ENCODE measurements at regions not wholly inside any gene's neighbourhood (a gene's known extent, or its start where the extent isn't known, plus 50 kb on each side); places are given as distances from the start of the nearest gene placed in this dataset.

DNA sequence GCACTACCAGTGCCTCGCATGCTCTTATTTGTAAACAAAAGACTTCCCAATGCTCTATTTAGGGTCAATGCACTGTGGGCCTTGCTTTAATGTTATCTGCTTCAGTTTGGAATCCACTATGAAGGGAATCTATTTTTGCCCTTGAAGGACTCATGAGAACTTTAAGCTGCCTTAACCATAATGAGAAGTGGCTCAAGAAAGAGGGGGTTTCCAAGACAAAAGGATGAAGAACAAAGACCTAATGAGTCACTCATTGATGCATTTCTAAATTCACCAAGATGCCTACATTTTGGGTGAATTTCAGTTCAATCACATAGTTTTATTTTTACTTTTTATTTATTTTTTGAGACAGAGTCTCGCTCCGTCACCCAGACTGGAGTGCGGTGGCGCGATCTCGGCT lies 228.2 kb downstream of the LY86 start:
- H3K27ac ChIP-seq (ENCODE audit: low read depth, low read length, severe bottlenecking), result no peak overlapping the region
- 91 to 97% methylated on average over 6 to 7 of the region's 7 CpGs for WGBS, 2 experiments (ENCODE audit: insufficient coverage in 2 of 2)
- H3K4me1 ChIP-seq (ENCODE audit: control insufficient read depth, insufficient read depth, low read length, poor library complexity, severe bottlenecking), result peaks cover 8% of the 10 kb centered on the region
- H3K4me3 ChIP-seq (ENCODE audit: extremely low read depth, insufficient read depth, low read length, poor library complexity, severe bottlenecking), result no peak overlapping the region
- H3K36me3 ChIP-seq (ENCODE audit: control insufficient read depth, insufficient read depth, low read length), result no peaks in the 10 kb centered on the region
- no peaks in the 10 kb centered on the region for H3K9me3 ChIP-seq (ENCODE audit: control insufficient read depth, low read length)

DNA sequence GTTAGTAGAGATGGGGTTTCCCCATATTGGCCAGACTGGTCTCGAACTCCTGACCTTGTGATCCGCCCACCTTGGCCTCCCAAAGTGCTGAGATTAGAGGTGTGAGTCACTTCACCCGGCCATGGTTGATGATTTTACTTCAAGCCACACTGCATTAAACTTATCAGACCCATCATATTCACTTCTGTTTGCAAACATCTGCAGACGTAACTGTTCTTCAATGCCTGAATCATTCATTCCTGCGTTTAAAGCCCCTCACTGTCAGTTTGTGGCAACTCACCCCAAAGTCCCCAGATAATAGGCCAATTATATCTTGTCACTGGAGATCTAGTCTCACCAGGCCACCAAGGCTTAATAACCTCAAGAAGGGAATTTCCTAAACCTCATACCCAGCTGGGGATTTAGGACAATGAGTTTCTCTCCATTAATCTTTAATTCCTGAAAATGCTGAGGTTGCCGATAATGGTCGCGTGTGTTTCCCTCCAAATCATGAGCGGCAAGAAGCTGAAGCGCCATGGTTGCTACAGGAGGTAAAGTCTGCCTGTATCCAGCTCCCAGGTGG lies 229.6 kb downstream of the LY86 start:
- no peak overlapping the region for H3K27ac ChIP-seq (ENCODE audit: low read depth, low read length, severe bottlenecking)
- H3K4me1 ChIP-seq (ENCODE audit: control insufficient read depth, insufficient read depth, low read length, poor library complexity, severe bottlenecking), result no peaks in the 10 kb centered on the region
- no peaks in the 10 kb centered on the region for H3K9me3 ChIP-seq (ENCODE audit: control insufficient read depth, low read length)
- H3K4me3 ChIP-seq (ENCODE audit: extremely low read depth, insufficient read depth, low read length, poor library complexity, severe bottlenecking), result no peak overlapping the region
- H3K36me3 ChIP-seq (ENCODE audit: control insufficient read depth, insufficient read depth, low read length), result no peaks in the 10 kb centered on the region
- WGBS, 2 experiments (ENCODE audit: insufficient coverage in 2 of 2), result 83 to 88% methylated on average over 9 to 10 of the region's 10 CpGs

- Histone ChIP-seq H3K27ac (ENCODE audit: low read depth, low read length, severe bottlenecking) (no peak overlapping the region), H3K4me1 (ENCODE audit: control insufficient read depth, insufficient read depth, low read length, poor library complexity, severe bottlenecking) (peaks cover 2% of the 10 kb centered on the region), H3K4me3 (ENCODE audit: extremely low read depth, insufficient read depth, low read length, poor library complexity, severe bottlenecking) (no peak overlapping the region), H3K9me3 (ENCODE audit: control insufficient read depth, low read length) (no peaks in the 10 kb centered on the region), H3K36me3 (ENCODE audit: control insufficient read depth, insufficient read depth, low read length) (no peaks in the 10 kb centered on the region)
- 40% methylated on average over 8 to 10 of the region's 10 CpGs for WGBS, 2 experiments (ENCODE audit: insufficient coverage in 2 of 2)
These were observed 232.2 kb downstream of the LY86 start for GRCh38 chr6:6820641-6821238.

DNA sequence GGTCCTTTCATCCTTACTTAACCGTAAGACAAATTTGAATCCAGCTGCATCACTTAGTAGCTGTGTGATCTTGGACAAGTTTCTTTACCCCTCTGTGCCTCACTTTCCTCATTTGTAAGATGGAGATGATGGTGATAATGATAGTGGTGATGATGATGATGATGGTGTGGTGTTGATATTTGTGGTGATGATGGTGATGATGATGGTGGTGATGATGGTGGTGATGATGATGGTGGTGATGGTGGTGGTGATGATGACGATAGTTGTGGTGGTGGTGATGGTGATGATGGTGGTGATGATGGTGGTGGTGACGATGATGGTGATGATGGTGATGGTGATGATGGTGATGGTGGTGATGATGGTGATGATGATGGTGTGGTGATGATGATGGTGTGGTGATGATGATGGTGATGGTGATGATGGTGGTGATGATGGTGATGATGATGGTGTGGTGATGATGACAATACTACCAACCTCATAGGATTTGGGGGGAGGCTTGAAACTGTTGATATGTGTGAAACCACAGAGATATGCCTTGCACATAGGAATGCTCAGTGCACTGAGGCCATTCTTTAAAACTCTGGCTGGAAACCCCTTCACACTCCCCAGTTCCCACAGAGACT lies 233.2 kb downstream of the LY86 start:
- no peaks in the 10 kb centered on the region for H3K9me3 ChIP-seq (ENCODE audit: control insufficient read depth, low read length)
- no peaks in the 10 kb centered on the region for H3K36me3 ChIP-seq (ENCODE audit: control insufficient read depth, insufficient read depth, low read length)
- WGBS, 2 experiments (ENCODE audit: insufficient coverage in 2 of 2), result 100% methylated on average over 2 of the region's 3 CpGs
- no peak overlapping the region for H3K27ac ChIP-seq (ENCODE audit: low read depth, low read length, severe bottlenecking)
- H3K4me1 ChIP-seq (ENCODE audit: control insufficient read depth, insufficient read depth, low read length, poor library complexity, severe bottlenecking), result peaks cover 7% of the 10 kb centered on the region
- H3K4me3 ChIP-seq (ENCODE audit: extremely low read depth, insufficient read depth, low read length, poor library complexity, severe bottlenecking), result no peak overlapping the region

GRCh38 chr6:6823030-6823429 lies 234.5 kb downstream of the LY86 start:
- Histone ChIP-seq H3K9me3 (ENCODE audit: control insufficient read depth, low read length) (no peaks in the 10 kb centered on the region), H3K4me1 (ENCODE audit: control insufficient read depth, insufficient read depth, low read length, poor library complexity, severe bottlenecking) (peaks cover 7% of the 10 kb centered on the region), H3K4me3 (ENCODE audit: extremely low read depth, insufficient read depth, low read length, poor library complexity, severe bottlenecking) (no peak overlapping the region), H3K36me3 (ENCODE audit: control insufficient read depth, insufficient read depth, low read length) (no peaks in the 10 kb centered on the region), H3K27ac (ENCODE audit: low read depth, low read length, severe bottlenecking) (no peak overlapping the region)
- 87 to 93% methylated on average over 3 to 6 of the region's 6 CpGs for WGBS, 2 experiments (ENCODE audit: insufficient coverage in 2 of 2)

GRCh38 chr6:6823568-6824224 lies 235.2 kb downstream of the LY86 start:
- Histone ChIP-seq H3K4me3 (ENCODE audit: extremely low read depth, insufficient read depth, low read length, poor library complexity, severe bottlenecking) (no peak overlapping the region), H3K36me3 (ENCODE audit: control insufficient read depth, insufficient read depth, low read length) (no peaks in the 10 kb centered on the region), H3K27ac (ENCODE audit: low read depth, low read length, severe bottlenecking) (no peak overlapping the region), H3K4me1 (ENCODE audit: control insufficient read depth, insufficient read depth, low read length, poor library complexity, severe bottlenecking) (peaks cover 7% of the 10 kb centered on the region), H3K9me3 (ENCODE audit: control insufficient read depth, low read length) (no peaks in the 10 kb centered on the region)
- 95 to 98% methylated on average over 4 to 5 of the region's 5 CpGs for WGBS, 2 experiments (ENCODE audit: insufficient coverage in 2 of 2)

DNA sequence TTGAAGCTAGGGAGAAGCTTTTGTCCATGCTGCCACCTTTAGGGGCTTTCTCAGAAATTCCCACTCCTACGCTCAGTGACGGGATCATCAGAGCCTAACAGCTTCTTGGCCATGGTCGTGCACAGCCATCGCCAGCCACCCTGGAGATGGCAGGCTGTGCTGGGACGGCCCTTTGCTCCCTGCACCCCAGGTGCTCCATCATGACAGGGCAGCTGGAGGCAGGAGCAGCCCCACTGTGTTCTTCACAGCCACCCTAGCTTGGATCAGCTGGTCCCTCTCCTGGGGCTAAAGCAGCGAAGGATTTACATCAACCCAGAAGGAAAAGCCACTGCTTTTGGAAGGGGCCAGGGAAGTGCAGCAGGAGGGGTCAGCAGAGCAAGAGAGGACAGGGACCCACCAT lies 235.9 kb downstream of the LY86 start:
- H3K9me3 ChIP-seq (ENCODE audit: control insufficient read depth, low read length), result no peaks in the 10 kb centered on the region

DNA sequence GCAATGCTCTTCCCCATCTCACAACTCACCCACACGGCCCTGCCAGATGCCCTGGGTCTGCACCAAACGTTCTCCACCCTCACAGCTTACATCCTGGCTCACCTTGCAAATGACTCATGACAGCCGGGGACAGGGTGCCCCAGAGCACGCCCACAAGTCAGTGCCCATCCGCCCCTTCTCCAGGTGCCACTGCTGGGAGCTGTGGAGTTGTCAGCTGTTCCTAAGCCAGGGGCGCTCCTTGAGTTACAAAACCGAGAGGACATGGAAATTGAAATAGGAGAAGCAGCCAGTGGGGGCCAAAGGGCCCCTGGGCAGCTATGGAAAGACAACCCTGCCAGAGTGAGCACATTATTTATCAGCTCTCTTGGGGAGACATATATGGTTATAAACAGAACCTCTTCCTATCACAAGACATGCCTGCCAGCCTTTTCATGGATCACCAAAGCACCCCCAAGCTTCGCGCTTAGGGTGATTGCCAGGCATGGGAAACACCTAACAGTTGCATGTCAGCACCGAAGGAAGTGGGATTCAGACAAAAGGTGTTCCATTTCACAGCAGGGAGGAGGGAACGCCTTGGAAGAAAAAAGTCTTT lies 236.8 kb downstream of the LY86 start:
- Histone ChIP-seq H3K4me1 (ENCODE audit: control insufficient read depth, insufficient read depth, low read length, poor library complexity, severe bottlenecking) (peaks cover 7% of the 10 kb centered on the region), H3K36me3 (ENCODE audit: control insufficient read depth, insufficient read depth, low read length) (no peaks in the 10 kb centered on the region), H3K4me3 (ENCODE audit: extremely low read depth, insufficient read depth, low read length, poor library complexity, severe bottlenecking) (no peak overlapping the region), H3K27ac (ENCODE audit: low read depth, low read length, severe bottlenecking) (no peak overlapping the region), H3K9me3 (ENCODE audit: control insufficient read depth, low read length) (no peaks in the 10 kb centered on the region)
- 90 to 95% methylated on average over 10 of the region's 11 CpGs for WGBS, 2 experiments (ENCODE audit: insufficient coverage in 2 of 2)

More for the DNA sequence above, 235.9 kb downstream of the LY86 start:
- WGBS, 2 experiments (ENCODE audit: insufficient coverage in 2 of 2), result 92 to 93% methylated on average over 6 of the region's 6 CpGs
- H3K36me3 ChIP-seq (ENCODE audit: control insufficient read depth, insufficient read depth, low read length), result no peaks in the 10 kb centered on the region
- no peak overlapping the region for H3K27ac ChIP-seq (ENCODE audit: low read depth, low read length, severe bottlenecking)
- peaks cover 7% of the 10 kb centered on the region for H3K4me1 ChIP-seq (ENCODE audit: control insufficient read depth, insufficient read depth, low read length, poor library complexity, severe bottlenecking)
- H3K4me3 ChIP-seq (ENCODE audit: extremely low read depth, insufficient read depth, low read length, poor library complexity, severe bottlenecking), result no peak overlapping the region

DNA sequence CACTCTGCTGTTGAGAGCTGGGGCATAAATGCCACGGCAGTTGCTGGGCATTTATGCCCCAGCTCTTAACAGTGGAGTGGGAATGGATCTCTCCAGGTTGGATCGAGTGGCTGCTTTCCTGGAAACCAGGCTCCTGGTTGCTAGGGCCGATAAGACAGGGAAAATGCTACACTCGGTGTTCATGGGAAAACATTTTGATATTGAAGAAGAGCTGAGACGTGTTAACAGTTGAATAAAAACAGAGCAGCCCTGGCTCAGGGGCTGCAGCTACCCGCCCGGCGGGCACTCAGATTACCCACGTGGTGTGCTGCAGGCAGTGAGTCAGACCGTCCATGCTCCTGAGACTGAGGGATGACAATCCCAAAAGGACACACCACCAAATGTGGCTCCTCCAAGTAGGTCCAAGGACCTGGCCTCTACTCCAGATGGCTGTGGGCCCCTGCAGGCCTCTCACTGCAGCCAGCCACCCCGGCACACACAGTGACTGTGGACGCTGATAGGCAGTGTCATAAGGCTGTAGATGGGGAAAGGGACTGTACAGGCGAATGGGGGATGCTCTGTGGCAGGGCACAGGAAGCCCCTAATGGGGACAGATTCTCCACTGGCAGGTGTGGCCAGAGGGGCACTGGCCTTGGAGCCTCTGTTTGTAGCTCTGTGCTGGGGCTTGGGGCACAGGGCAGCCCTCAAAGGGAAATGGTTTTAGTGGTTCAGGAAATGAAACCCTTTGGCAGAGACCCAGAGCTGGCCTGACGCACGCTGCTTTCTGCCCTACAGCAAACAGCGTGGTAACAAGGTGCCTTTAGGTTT lies 237.8 kb downstream of the LY86 start:
- 85 to 86% methylated on average over 15 to 16 of the region's 16 CpGs for WGBS, 2 experiments (ENCODE audit: insufficient coverage in 2 of 2)
- H3K36me3 ChIP-seq (ENCODE audit: control insufficient read depth, insufficient read depth, low read length), result no peaks in the 10 kb centered on the region
- no peak overlapping the region for H3K4me3 ChIP-seq (ENCODE audit: extremely low read depth, insufficient read depth, low read length, poor library complexity, severe bottlenecking)
- no peaks in the 10 kb centered on the region for H3K9me3 ChIP-seq (ENCODE audit: control insufficient read depth, low read length)
- H3K27ac ChIP-seq (ENCODE audit: low read depth, low read length, severe bottlenecking), result no peak overlapping the region
- peaks cover 7% of the 10 kb centered on the region for H3K4me1 ChIP-seq (ENCODE audit: control insufficient read depth, insufficient read depth, low read length, poor library complexity, severe bottlenecking)

DNA sequence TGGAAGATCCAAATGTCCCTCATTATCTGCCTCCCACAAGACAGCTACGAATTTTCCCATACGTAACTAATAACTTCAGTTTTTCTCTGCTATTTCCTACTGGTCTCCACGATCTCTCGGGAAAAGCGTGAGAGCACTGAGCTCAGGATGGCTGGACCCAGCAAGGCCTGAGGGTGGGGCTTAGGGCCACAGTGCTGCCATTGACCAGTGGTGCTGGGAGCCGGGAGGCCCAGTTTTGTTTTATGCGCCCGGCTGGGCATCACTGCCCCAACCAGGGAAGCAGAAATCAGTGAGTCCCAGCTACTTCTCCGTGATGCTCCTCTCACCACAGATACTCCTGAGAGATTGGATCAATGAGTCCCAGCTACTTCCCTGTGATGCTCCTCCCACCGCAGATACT lies 238.4 kb downstream of the LY86 start:
- H3K9me3 ChIP-seq (ENCODE audit: control insufficient read depth, low read length), result no peaks in the 10 kb centered on the region
- 76 to 85% methylated on average over 7 to 10 of the region's 10 CpGs for WGBS, 2 experiments (ENCODE audit: insufficient coverage in 2 of 2)

More for the DNA sequence above, 238.4 kb downstream of the LY86 start:
- peaks cover 7% of the 10 kb centered on the region for H3K4me1 ChIP-seq (ENCODE audit: control insufficient read depth, insufficient read depth, low read length, poor library complexity, severe bottlenecking)
- no peak overlapping the region for H3K27ac ChIP-seq (ENCODE audit: low read depth, low read length, severe bottlenecking)
- no peak overlapping the region for H3K4me3 ChIP-seq (ENCODE audit: extremely low read depth, insufficient read depth, low read length, poor library complexity, severe bottlenecking)
- no peaks in the 10 kb centered on the region for H3K36me3 ChIP-seq (ENCODE audit: control insufficient read depth, insufficient read depth, low read length)

Data from mesodermal cell (in vitro differentiated cells).